NCI-H1105 (cell line): ENCODE measurements at regions not wholly inside any gene's neighbourhood (a gene's known extent, or its start where the extent isn't known, plus 50 kb on each side); places are given as distances from the start of the nearest gene placed in this dataset.
A peak's percentile ranks its signal among the peaks of the same experiment; 100 is the strongest.

Experiments used
- DNase-seq: peaks from one replicate; lab custom pipeline; 2025; lab: John Stamatoyannopoulos, UW

DNA sequence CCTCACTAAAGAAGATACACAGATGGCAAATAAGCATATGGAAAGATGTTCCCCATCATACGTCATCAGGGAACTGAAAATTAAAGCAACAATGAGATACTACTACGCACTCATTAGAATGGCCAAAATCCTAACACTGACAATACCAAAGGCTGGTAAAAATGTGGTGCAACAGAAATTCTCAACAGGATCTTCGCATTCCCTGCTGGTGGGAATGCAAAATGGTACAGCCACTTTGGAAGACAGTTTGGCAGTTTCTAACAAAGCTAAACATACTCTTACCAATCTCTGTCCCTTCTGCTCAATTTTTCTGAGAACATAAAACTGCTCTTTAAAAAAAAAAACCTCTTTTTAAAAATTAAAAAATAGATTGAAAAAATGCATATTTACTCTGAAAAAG, 300.2 kb downstream of the FBXW7 start:
- no peak for DNase-seq

DNA sequence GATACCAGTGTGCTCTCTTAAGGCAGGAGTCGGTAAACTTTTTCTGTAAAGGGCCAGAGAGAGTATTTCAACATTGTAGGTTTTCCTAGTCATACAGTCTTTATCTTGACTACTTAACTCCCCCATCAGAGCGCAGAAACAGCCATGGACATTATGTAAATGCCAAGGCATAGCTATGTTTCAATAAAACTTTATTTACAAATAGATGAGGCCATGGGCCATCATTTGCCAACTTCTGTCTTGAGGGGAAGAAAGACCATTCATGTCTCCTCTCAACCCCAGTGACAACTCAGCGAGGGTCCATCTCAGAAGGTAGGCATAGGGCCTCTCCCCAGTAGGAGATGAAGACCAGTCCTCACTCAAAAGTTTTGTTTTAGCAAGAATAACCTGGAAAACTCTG, 301.3 kb downstream of the FBXW7 start:
- DNase-seq: no peak

DNA sequence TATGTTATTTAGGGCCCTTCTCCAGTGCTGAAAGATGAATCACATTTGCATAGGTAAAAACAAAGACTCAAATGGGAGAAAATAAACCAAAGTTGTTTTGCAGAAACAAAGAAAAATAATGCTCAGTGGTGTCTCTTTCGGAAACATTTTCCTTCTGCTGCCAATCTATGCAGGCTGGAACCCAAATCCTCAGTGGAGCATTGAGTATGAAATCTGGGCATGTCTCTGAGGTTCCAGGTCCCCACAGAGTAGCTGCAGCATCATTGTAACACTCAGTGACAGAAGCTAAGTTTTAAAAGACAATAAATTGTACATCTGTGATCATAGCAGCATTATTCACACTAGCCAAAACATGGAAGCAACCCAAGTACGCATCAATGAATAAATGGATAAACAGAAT, 303.6 kb downstream of the FBXW7 start:
- no peak for DNase-seq

DNA sequence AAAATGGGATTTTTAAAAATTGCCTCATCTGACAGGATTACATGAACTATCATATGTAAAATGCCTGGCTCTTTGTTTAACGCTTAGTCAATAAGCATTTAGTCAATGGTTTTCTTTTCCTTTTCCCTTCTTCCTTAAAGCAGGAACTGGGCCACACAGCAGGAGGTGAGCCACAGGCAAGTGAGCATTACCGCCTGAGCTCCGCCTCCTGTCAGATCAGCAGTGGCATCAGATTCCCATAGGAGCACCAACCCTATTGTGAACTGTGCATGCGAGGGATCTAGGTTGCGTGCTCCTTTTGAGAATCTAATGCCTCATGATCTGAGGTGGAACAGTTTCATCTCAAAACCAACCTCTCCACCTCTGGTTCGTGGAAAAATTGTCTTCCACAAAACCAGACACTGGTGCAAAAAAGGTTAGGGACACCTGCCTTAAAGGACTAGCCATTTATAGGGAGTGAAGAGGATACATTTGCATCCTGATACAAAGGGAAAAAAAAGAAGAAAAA, 306.1 kb downstream of the FBXW7 start:
- DNase-seq: no peak

DNA sequence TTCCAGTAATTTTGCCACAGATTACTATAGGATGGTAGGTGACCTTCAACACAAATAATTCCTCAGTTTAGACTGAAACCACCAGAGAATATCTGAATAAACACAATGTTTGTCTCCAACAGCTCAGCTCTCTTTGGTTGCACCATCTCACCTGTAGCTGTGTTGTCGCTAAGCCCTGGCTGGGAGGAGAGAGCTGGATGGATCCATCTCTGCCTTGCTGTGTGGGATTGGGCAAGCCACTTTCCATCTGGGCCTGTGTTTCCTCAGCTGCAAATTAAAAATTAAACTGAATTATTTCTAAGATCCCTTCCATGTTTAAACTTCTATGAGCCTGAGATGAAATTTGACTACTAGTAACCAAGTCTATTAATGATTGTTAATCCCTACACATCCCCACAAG, 310.2 kb downstream of the FBXW7 start:
- DNase-seq: no peak

DNA sequence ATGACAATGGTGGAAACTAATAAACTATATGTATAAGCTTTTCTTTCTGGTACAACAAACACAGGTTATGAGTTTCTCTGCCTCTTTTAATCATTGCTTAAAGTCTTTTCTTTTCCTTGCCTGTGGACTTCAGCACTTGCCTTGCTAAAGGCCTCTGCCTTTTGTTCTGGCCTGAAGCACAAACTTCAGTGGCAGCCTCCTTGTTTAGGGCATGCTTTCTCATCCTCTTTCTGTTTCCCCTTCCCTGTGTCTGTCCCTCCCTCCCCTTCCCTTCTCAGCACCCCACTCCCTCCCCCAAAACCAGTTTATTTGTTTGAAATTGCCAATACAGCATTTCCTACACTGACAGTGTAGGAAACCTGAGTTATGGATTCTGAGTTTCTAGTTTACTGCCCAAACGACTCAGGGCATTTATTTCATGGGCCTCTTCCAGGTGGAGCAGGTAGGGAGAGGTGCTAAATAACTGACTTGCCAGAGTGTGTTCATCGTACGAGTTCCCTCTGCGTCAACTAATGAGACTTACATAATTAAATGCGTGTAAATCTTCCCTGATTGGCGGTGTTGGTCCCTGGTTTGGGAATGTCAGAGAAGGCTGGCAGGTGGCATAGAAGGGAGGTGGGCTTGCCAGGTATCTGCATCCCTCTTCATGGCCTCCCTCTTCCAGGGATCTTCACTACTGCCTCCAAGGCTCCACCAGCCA, 311.0 kb downstream of the FBXW7 start:
- no peak for DNase-seq

DNA sequence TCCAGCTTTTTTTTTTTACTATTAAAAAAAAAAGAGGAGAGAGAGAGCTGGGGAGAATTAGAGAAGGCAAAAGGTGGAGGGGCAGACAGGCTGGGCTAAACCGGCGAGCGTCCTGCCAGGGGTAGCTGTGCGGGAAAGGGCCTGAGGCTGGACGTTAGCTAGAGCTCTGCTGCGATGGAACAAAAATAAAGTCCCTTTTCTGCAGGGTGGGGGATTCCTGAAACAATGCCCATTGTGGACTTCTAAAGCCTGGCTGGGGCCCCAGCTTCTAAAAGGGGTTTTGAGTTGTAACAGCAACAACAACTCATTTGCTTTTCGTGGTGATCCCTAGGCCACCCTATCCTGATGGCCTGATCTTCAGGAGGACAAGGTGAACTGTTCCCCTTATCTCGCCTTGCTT, 311.7 kb downstream of the FBXW7 start:
- no peak for DNase-seq

DNA sequence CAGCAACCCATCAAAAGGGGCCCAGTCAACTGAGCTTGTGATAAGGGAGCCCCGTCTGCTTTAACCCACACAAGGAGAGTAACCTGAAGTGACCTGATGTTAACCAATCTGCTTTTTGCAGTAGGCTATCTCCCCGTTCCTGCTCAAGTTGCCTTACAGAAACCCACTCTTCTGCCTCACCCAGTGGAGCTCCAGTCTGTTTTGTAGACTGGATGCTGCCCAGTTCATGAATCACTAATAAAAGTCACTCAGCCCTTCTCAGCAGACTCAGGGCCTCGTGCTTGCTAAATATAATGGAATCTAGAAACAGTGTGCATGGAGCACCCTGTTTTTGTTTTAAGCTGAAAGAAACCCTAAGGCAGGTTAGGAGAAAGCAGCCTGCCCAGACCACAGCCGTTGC, 312.3 kb downstream of the FBXW7 start:
- DNase-seq: no peak

DNA sequence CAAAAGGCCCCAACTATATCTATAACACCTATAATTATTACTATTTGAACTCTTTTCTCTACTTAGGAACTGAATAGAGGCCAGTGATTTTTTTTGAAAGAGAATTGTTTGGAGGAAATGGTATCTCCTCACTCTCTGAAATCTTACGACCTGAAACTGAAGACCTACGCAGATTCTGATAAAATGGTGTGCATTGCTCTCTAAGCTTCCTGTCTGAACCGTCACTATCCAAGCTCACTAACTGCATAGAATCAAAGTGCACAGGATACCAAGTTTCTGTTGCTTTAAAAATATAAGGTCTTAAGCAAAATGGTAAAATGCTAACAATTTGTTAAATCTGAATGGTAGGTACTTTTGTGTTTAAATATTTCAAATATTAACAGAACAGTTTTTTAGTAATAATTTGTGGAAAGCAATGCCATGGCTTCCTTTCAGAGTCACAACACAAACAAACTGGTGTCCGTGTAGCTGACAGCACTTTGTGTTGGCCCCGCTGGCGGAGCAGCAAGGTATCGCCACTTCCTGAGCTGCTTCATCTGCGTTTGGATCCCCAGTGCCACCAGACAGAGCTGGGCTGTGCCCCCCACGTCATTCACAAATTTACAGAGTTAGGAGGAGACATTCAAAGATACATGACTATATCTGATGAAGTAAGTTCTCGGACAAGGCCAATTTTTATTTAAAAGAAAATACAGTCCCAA, 313.9 kb downstream of the FBXW7 start:
- DNase-seq: no peak

DNA sequence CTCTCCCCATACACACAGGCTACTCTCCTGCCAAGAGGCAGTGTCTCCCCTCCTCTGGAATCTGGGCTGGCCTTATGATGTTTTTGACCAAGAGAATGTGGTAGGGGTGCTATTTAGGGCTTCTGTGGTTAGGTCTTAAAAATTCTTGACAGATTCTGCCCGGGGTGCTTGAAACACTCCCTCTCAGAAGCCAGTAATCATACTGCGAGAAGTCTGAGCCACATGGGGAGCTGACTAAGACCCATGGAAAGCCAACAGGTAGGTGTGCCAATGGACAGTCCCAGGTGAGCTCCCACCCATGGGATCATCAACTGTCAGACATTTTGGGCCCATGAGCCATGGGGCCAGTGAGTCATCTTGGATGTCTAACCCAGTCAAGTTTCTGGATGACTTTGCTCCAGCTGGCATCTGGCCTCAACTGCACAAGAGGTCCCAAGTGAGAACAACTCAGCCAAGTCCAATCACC, 315.7 kb downstream of the FBXW7 start:
- DNase-seq: no peak

DNA sequence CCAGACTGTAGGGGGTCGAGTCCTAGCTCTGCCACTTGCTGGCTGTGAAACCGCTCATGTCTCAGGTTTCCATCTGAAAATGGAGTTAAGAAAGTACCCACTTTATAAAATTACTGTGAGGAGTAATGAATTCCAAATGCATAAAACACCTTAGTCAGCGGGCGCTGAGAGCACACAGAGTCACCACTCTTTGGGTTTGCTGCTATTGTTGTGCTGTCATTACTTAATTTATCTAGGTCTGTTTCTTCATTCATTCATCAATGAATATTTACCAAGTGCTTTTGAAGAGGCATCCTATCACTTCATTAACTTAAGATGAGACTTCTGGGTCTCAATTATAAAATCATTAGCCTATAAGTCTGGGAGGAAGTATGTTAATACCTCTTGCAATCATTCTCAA, 317.3 kb downstream of the FBXW7 start:
- DNase-seq: no peak

DNA sequence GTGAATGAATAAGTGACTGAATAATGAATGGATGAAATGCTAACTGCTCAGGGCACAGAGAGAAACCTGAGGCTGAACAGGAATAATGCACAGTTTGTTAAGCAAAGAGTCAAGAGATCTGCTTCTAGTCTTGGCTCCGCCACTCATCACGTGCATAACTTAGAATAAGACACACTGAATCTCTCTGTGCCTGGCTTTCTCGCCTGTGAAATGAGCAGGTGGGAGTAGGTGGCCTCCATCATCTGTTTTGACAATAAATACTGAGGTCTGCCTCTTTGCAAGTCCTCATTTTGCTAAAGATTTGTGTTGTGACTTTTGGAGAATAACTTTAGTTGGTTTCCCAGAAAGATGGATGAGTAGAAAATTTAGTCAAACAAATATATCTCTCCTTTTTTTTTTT, 318.0 kb downstream of the FBXW7 start:
- no peak for DNase-seq

DNA sequence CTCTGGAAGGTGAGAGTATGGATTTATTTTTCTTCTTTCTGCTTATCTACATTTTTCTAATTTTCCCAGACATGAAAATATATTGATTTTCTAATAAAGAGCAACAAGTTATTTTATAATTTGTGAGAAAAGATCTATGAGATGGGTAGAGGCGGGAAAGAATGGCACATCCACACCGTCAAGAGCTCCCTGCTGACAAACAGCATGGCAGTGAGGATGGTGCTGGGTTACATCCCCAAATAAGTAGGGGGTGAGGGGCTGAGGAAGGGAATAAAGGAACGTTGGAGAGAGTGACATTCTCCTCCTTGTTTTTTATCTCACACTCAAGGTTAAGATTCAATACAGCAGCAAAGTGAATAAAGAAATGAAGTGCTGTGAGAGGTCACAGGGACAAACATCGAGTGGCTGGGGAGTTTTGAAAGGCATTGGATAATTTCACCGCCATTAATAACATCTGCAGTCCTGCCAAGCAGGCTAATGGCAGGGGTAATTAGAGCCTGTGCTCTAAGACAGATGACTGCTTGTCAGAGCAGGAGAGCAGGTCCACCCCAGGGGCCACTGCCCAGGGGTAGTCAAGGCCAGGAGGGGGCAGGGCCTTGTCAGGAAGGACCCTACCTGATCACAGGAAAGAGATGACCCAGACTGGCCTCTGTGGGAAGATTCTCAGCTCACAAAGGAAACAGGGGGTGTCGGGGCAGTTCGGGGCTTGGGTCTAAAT, 323.8 kb downstream of the FBXW7 start:
- DNase-seq: peak; percentile 16

DNA sequence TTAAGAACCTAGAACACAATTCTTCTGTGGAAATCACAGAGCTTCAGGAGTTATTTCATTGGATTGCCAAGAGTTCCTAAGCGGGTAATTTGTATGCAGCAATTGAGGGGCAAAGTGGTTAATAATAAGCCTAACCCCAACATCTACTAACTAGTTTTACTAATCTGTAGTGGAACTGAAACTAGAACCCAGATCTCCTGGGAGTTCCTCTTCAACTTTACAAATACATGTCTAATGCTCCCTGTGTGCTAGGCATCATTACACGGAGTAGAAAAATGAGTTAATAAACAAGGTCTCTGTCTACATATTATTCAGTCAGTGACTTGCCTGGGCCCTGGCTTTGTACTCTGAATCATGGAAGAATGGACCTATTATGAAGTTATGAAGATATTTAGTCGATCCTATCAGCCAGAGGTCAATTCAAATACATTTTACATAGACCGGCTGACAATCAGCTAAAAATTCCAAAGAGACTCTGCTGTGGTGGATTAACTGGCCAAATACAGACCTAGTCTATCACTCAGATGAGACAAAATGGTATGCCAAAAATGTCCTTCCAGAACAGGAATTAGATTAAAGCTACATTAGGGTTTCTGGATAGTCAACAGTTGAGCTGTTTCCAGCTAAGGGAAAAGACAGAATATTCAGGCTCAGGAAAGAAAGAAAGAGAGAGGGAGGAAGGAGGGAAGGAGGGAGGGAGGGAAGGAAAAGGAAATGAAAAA, 326.0 kb downstream of the FBXW7 start:
- DNase-seq: no peak

DNA sequence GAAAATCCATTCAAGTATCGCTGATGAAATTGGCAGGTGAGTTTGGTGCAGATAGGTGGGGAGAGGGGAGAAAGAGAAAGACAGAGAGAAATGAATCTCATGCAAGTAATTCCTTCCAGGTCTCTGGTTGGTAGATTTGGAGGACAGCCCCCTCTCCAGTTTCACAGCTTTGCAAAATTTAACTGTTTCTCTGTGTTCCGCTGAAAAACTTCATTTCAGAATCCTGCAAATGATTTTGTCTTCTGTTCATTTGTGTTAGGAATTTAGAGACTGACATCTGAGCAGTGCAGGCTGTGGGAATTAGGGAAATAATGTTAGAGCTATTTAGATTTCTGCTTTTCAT, 328.5 kb downstream of the FBXW7 start:
- no peak for DNase-seq

DNA sequence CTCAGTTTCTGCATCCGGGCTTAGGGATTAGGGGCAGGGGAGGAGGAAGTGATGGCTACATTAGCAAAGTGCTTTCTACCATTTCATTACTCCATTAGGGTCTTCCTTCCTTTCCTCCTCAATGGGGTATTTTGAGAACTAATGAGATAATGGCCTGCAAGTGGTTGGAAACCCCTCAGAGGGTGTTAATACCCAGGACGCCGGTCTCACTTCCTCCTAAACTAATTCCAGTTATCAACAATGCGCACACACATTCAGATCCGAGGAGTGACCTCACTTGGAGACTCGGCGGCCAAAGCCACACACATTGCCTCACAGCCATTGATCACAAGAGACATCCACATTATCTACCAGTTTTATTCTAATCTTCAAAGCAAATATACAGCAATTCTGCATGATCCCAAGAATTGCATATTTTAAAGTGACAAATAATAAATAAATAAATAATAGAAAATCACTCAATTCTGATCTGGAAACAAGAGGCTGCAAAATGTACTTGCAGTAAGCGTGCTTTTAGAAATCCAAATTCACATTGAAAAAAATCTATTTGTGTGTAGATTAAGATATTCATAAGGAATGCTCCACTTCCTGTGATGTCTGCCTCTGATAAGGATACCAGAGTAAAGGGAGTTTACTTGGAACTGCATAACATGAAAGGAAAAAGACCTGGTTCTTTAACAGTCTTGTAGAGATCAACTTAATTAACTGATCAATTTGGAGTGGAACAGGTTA, 329.1 kb downstream of the FBXW7 start:
- no peak for DNase-seq

DNA sequence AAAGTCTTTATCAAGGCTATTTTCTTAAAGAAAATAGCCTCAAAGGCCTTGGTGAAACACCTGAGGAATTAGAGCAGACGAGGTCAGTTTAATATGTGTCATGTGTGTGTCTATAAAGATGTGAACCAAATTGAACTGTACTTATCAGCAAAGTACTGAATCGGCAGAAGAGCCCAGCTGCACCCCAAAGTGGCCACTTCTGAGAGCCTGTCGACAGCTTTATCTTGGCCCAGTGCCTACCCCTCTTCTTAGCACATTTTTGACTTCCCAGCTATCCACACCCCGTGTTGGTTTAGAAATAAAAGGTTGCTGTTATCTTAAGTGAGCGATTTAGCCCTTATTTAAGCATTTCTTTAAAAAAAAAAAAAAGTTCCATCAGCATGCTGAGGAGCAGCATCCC, 329.7 kb downstream of the FBXW7 start:
- DNase-seq: no peak

DNA sequence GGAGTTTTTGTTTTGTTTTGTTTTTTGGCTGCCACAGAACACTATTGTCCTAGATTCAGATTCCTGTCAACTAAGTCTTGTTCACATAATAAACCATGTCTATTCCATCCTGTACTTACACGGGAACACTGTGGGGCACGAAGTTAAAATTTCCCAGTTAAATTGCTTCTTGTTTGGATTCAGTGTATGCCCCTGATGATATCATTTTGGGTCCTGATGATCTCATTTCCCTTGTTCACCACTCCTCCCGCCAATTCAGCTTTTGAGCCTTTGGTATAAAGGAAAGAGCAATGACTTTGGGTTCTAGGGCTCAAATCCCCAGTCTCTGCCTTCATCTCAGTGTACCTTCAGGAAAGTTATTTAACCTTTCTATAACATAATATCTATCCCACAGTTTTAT, 333.5 kb downstream of the FBXW7 start:
- DNase-seq: no peak

DNA sequence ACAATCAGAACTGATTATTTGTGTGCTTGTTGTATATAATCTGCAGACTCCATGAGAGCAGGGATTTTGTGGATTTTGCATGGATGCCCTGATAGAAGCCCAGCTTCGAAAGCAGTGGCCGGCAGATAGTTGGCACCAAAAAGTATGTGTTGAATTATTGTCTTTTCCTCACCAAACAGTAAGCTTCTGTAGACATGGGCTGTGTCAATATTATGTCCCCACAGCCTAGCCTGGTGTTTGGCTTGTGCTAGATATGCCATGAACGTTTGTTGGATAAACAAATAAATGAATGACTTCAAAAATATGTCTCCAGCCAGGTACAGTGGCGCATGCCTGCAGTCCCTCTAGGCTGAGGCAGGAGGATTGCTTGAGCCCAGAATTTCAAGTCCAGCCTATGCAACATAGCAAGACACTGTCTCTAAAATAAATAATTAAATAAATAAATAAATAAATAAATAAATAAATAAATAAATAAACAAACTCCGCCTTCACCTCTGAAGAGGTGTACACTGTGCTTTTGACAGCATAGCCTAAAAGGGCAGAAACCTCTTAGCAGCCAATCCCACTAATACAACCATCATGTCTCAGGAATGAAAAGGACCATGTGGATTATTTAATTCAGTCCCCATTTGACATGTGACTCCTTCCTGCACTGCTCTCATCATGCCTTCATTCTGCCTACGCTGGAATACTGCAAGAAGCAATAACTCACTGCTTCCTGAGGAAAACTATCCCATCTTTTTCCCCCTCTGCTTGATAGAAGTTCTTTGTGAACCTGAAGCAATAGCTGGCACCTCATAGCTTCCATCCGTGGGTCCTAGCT, 335.2 kb downstream of the FBXW7 start:
- no peak for DNase-seq

DNA sequence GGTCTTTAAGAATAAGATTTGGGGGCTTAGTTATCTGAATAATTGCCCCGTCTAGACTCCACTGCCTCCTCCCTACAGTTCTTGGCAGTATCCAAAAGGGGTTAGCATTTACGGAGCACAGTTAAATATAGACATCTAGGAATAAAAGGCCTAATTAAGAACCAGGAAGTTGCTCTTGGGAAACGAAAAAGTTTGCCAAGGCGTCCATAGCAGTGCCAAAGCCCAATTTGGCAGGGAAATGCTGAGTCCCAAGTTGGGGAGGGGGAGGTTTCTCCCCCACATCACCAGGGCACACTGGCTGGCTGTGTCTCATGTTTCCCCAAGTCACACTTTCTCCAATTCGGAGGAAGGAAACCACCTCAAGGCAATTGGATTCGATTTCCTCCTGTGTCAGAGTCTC, 338.7 kb downstream of the FBXW7 start:
- no peak for DNase-seq

DNA sequence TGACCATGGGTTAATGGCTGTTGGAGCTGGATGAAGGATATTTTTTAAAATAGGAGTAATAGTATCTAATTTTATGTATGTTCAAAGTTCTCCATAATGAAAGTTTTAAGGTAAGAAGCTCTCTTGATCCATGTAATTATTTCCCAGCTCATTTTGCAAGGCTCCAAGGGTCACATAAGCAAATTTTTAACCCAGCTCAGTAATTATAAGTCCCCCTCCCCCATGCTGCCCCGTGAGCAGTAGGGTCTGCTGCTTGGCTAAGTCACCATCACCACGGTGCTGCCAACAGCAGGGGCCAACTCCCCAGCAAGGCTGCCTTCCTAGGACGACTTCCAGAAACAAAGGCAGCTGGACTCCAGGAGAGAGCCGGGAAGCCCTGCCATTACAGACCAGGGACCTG, 340.0 kb downstream of the FBXW7 start:
- DNase-seq: no peak
